Erythroblast (primary cell): ENCODE measurements at regions not wholly inside any gene's neighbourhood (a gene's known extent, or its start where the extent isn't known, plus 50 kb on each side); places are given as distances from the start of the nearest gene placed in this dataset.

Source experiments
- GATA1 ChIP-seq: IDR thresholded peaks from 2 replicates; pipeline ENCODE4 v1.6.1; 2011; ENCODE audit warnings: low read depth, mild to moderate bottlenecking, control low read depth, low read length, moderate library complexity
- POLR2A ChIP-seq: IDR thresholded peaks from 2 replicates; pipeline ENCODE4 v1.6.1; 2011; ENCODE audit warnings: mild to moderate bottlenecking, low read length

DNA sequence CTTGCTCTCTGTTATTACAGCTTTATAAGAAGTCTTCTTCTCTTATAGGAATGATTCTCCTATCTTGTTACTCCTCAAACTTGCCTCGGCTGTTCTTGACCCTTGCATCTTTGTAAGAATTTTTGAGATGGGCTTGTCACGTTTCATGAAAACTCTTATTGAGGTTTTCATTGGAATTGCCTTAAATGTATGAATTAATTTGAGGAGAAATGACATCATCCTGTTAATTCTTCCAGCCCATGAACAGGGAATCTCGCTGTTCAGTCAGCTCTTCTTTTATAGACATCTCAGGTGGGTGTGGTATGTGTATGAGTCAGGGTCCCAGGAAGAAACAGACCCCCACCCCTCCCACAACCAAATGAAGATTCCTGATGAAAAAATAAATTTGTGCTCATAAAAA is 107.1 kb upstream of the MYL2 start:
- TF ChIP-seq POLR2A, result no peak
- TF ChIP-seq GATA1, result no peak
